H9 (cell line): ENCODE measurements at regions not wholly inside any gene's neighbourhood (a gene's known extent, or its start where the extent isn't known, plus 50 kb on each side); places are given as distances from the start of the nearest gene placed in this dataset.

Experiments
- DNase-seq: peaks from one replicate; pipeline ENCODE4 v3.0.0-alpha.2; 2017
- H2AFZ ChIP-seq: one replicate; pipeline ENCODE4 v1.6.1; 2013; ENCODE audit warnings: mild to moderate bottlenecking, low read length, control low read depth, moderate library complexity
- H2AK5ac ChIP-seq: 2 replicates; pipeline ENCODE4 v1.6.1; 2013; ENCODE audit warnings: low read length, control low read depth, mixed read lengths; ENCODE audit not compliant: insufficient read length
- H2BK120ac ChIP-seq: one replicate; pipeline ENCODE4 v1.6.1; 2013; ENCODE audit warnings: low read depth, mild to moderate bottlenecking, low read length, control low read depth, inconsistent platforms; ENCODE audit not compliant: poor library complexity, severe bottlenecking
- H2BK12ac ChIP-seq: 2 replicates; pipeline ENCODE4 v1.6.1; 2013; ENCODE audit warnings: low read length, control low read depth, mixed read lengths, low read depth; ENCODE audit not compliant: insufficient read length
- H2BK15ac ChIP-seq: 2 replicates; pipeline ENCODE4 v1.6.1; 2013; ENCODE audit warnings: low read depth, low read length, control low read depth
- H2BK20ac ChIP-seq: one replicate; pipeline ENCODE4 v1.6.1; 2013; ENCODE audit warnings: low read depth, mild to moderate bottlenecking, low read length, control low read depth, inconsistent platforms; ENCODE audit not compliant: poor library complexity, severe bottlenecking
- H2BK5ac ChIP-seq: 2 replicates; pipeline ENCODE4 v1.6.1; 2013; ENCODE audit warnings: low read length, control low read depth, mixed read lengths; ENCODE audit not compliant: insufficient read length
- H3K14ac ChIP-seq: 2 replicates; pipeline ENCODE4 v1.6.1; 2013; ENCODE audit warnings: low read length, control low read depth; ENCODE audit not compliant: insufficient read depth
- H3K18ac ChIP-seq: 2 replicates; pipeline ENCODE4 v1.6.1; 2013; ENCODE audit warnings: low read depth, mild to moderate bottlenecking, mixed read lengths, low read length, control low read depth; ENCODE audit not compliant: insufficient read length
- H3K23ac ChIP-seq: 2 replicates; pipeline ENCODE4 v1.6.1; 2013; ENCODE audit warnings: low read length, control low read depth, mixed read lengths, low read depth; ENCODE audit not compliant: insufficient read length
- H3K23me2 ChIP-seq: 2 replicates; pipeline ENCODE4 v1.6.1; 2013; ENCODE audit warnings: low read depth, mild to moderate bottlenecking, mixed read lengths, low read length, control low read depth; ENCODE audit not compliant: insufficient read length, poor library complexity, severe bottlenecking
- H3K27ac ChIP-seq: 2 replicates; pipeline ENCODE4 v1.5.1; 2013; ENCODE audit warnings: low read length, control low read depth, mixed read lengths, low read depth; ENCODE audit not compliant: insufficient read length
- H3K27me3 ChIP-seq: 2 replicates; pipeline ENCODE4 v1.6.1; 2013; ENCODE audit warnings: low read length, control low read depth, inconsistent platforms; ENCODE audit not compliant: insufficient read depth
- H3K4ac ChIP-seq: 2 replicates; pipeline ENCODE4 v1.6.1; 2013; ENCODE audit warnings: low read depth, mild to moderate bottlenecking, control low read depth, inconsistent platforms, low read length, moderate library complexity
- H3K4me1 ChIP-seq: 2 replicates; pipeline ENCODE4 v1.6.1; 2013; ENCODE audit warnings: low read length, control low read depth, inconsistent platforms; ENCODE audit not compliant: insufficient read depth
- H3K4me2 ChIP-seq: 2 replicates; pipeline ENCODE4 v1.6.1; 2013; ENCODE audit warnings: low read length, control low read depth, mixed read lengths; ENCODE audit not compliant: insufficient read length, insufficient read depth
- H3K56ac ChIP-seq: 2 replicates; pipeline ENCODE4 v1.6.1; 2013; ENCODE audit warnings: low read depth, mild to moderate bottlenecking, mixed read lengths, low read length, control low read depth; ENCODE audit not compliant: insufficient read length
- H3K79me1 ChIP-seq: 2 replicates; pipeline ENCODE4 v1.6.1; 2013; ENCODE audit warnings: low read depth, mild to moderate bottlenecking, moderate library complexity, low read length, control low read depth, inconsistent platforms; ENCODE audit not compliant: insufficient read depth, poor library complexity, severe bottlenecking
- H3K79me2 ChIP-seq: 2 replicates; pipeline ENCODE4 v1.6.1; 2013; ENCODE audit warnings: low read length, control low read depth, inconsistent platforms; ENCODE audit not compliant: insufficient read depth
- H3K9ac ChIP-seq: 2 replicates; pipeline ENCODE4 v1.6.1; 2013; ENCODE audit warnings: low read length, control low read depth, mixed read lengths; ENCODE audit not compliant: insufficient read length; ENCODE audit errors: extremely low read depth
- H3K9me3 ChIP-seq: one replicate; pipeline ENCODE4 v1.6.1; 2013; ENCODE audit warnings: low read depth, low read length, inconsistent platforms; ENCODE audit not compliant: control insufficient read depth
- H3T11ph ChIP-seq: one replicate; pipeline ENCODE4 v1.6.1; 2013; ENCODE audit warnings: mild to moderate bottlenecking, low read length, control low read depth, inconsistent platforms
- H4K20me1 ChIP-seq: one replicate; pipeline ENCODE4 v1.6.1; 2013; ENCODE audit not compliant: control insufficient read depth, insufficient read length, insufficient read depth
- H4K5ac ChIP-seq: 2 replicates; pipeline ENCODE4 v1.6.1; 2013; ENCODE audit warnings: low read depth, mild to moderate bottlenecking, mixed read lengths, low read length, control low read depth; ENCODE audit not compliant: insufficient read length
- H4K8ac ChIP-seq: replicated peaks from 2 replicates; pipeline ENCODE4 v1.6.1; 2013; ENCODE audit warnings: low read length, control low read depth, mixed read lengths, low read depth; ENCODE audit not compliant: insufficient read length
- H4K91ac ChIP-seq: 2 replicates; pipeline ENCODE4 v1.6.1; 2013; ENCODE audit warnings: low read depth, mild to moderate bottlenecking, moderate library complexity, mixed read lengths, low read length, control low read depth; ENCODE audit not compliant: insufficient read length
- H3K27ac Mint-ChIP-seq, 3 experiments: 2 replicates in 2 of 3; 3 replicates in 1 of 3; pipeline ENCODE4 v1.8.0; 2020 to 2021; ENCODE audit warnings: mixed read lengths in 3 of 3, mild to moderate bottlenecking in 1 of 3, moderate library complexity in 1 of 3
- H3K27me3 Mint-ChIP-seq: 2 replicates; pipeline ENCODE4 v1.8.0; 2021; ENCODE audit warnings: low read depth, mild to moderate bottlenecking, moderate library complexity, mixed read lengths
- H3K36me3 Mint-ChIP-seq, 3 experiments: 2 replicates in 2 of 3; 3 replicates in 1 of 3; pipeline ENCODE4 v1.8.0; 2020 to 2021; ENCODE audit warnings: low read depth in 3 of 3, mixed read lengths in 3 of 3; ENCODE audit not compliant: insufficient read depth in 1 of 3
- H3K4me1 Mint-ChIP-seq, 2 experiments: 2 replicates each; pipeline ENCODE4 v1.8.0; 2020; ENCODE audit warnings: mixed read lengths in 2 of 2
- H3K4me3 Mint-ChIP-seq, 2 experiments: 2 replicates in 1 of 2; 3 replicates in 1 of 2; pipeline ENCODE4 v1.8.0; 2020 to 2021; ENCODE audit warnings: mild to moderate bottlenecking in 2 of 2, mixed read lengths in 2 of 2, moderate library complexity in 1 of 2
- H3K9me3 Mint-ChIP-seq, 2 experiments: 2 replicates in 1 of 2; 3 replicates in 1 of 2; pipeline ENCODE4 v1.8.0; 2020; ENCODE audit warnings: mild to moderate bottlenecking in 2 of 2, mixed read lengths in 2 of 2, moderate library complexity in 1 of 2
- WGBS: extraction: QIAGEN DNeasy Blood & Tissue Kit; methylation state at CpG from one replicate; pipeline ENCODE4 v1.1.7; 2013; ENCODE audit warnings: missing lambda C conversion rate, low lambda C conversion rate, mixed read lengths; ENCODE audit not compliant: insufficient read length; ENCODE audit errors: extremely low coverage; 5-methylcytosine and 5-hydroxymethylcytosine counted together
- TF ChIP-seq, protein P1 (sequence below): fragments of 200-600 bp; sonication (generic); conservative IDR thresholded peaks from 3 replicates; pipeline ENCODE4 v1.8.0; 2021; ENCODE audit warnings: antibody characterized with exemption, mild to moderate bottlenecking

DNA sequence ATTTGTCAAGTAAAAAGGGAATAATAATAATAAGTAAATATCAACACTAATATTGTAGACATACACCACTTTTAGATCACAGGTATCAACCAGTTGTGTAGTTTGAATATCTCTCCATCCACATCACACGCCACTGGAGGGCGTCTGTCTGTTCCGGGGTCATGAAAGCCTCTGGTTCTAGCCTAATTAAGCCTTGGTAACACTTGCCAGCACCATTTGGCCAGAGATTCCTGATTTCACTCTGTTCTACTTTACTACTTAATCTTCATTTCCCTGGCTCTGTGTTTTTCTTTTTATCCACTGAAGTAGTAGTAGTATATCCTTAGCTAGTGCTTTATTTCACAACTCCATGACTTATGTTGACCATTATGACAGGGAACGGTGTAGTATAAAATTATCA is 285.6 kb upstream of the POM121L12 start:
- Histone ChIP-seq H3T11ph (no peak overlapping the region), H4K91ac (no peak overlapping the region), H4K5ac (no peak overlapping the region), H3K4me2 (no peak overlapping the region), H3K23me2 (no peaks in the 10 kb centered on the region), H3K14ac (no peak overlapping the region), H3K27ac (no peak overlapping the region), H4K8ac (no peak overlapping the region), H4K20me1 (no peaks in the 10 kb centered on the region), H3K27me3 (no peaks in the 10 kb centered on the region), H3K4ac (no peak overlapping the region), H3K23ac (no peak overlapping the region), H2AK5ac (no peak overlapping the region), H2BK5ac (no peak overlapping the region), H2AFZ (no peak overlapping the region), H3K9ac (no peak overlapping the region), H2BK12ac (no peak overlapping the region), H3K79me1 (no peaks in the 10 kb centered on the region), H3K9me3 (no peaks in the 10 kb centered on the region), H2BK120ac (no peak overlapping the region), H2BK15ac (no peak overlapping the region), H3K79me2 (no peaks in the 10 kb centered on the region), H2BK20ac (no peak overlapping the region), H3K4me1 (no peaks in the 10 kb centered on the region), H3K18ac (no peak overlapping the region), H3K56ac (no peak overlapping the region)
- Mint-ChIP-seq H3K4me1 (no peaks in the 10 kb centered on the region), H3K27ac (no peak overlapping the region), H3K36me3 (no peaks in the 10 kb centered on the region; a peak in 2 of 7 replicates), H3K9me3 (no peaks in the 10 kb centered on the region), H3K4me3 (no peak overlapping the region), H3K27me3 (no peaks in the 10 kb centered on the region)
- WGBS: no CpG with 5 or more reads among the region's 4 CpGs
- TF ChIP-seq, protein P1, sequence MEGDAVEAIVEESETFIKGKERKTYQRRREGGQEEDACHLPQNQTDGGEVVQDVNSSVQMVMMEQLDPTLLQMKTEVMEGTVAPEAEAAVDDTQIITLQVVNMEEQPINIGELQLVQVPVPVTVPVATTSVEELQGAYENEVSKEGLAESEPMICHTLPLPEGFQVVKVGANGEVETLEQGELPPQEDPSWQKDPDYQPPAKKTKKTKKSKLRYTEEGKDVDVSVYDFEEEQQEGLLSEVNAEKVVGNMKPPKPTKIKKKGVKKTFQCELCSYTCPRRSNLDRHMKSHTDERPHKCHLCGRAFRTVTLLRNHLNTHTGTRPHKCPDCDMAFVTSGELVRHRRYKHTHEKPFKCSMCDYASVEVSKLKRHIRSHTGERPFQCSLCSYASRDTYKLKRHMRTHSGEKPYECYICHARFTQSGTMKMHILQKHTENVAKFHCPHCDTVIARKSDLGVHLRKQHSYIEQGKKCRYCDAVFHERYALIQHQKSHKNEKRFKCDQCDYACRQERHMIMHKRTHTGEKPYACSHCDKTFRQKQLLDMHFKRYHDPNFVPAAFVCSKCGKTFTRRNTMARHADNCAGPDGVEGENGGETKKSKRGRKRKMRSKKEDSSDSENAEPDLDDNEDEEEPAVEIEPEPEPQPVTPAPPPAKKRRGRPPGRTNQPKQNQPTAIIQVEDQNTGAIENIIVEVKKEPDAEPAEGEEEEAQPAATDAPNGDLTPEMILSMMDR: peak; percentile 81
- DNase-seq: peak; percentile 53
